Endothelial cell of umbilical vein (primary cell): ENCODE measurements at regions not wholly inside any gene's neighbourhood (a gene's known extent, or its start where the extent isn't known, plus 50 kb on each side); places are given as distances from the start of the nearest gene placed in this dataset.

Experiments
- BruUV-seq: library from RNA; stranded (reverse); fragments of 400-500 nt; replicated peaks from 2 replicates; lab custom pipeline; 2021; lab: Mats Ljungman, UMichigan
- CTCF ChIA-PET: fragments of 300-600, 350-600 bp; sonication (Branson Sonifier 250); formaldehyde crosslinking; loops from one replicate; lab custom pipeline; 2021; ENCODE audit warnings: antibody characterized with exemption, inconsistent platforms; lab: Charles Lee
- POLR2A ChIA-PET: fragments of 300-600, 350-600 bp; sonication (Branson Sonifier 250); formaldehyde crosslinking; loops from one replicate; lab custom pipeline; 2021; ENCODE audit warnings: antibody characterized with exemption, inconsistent platforms; lab: Charles Lee
- DNase-seq: peaks from one replicate; pipeline ENCODE4 v3.0.0-alpha.2; 2011; ENCODE audit warnings: low read depth, low spot score
- FAIRE-seq: peaks from 2 replicates; lab custom pipeline; 2011; peaks lifted over from hg19 to GRCh38; lab: Jason Lieb, UNC
- H2AFZ ChIP-seq: 2 replicates; pipeline ENCODE4 v1.6.0; 2012; ENCODE audit warnings: low read depth, low read length, control low read depth, inconsistent platforms
- H3K27ac ChIP-seq: 2 replicates; pipeline ENCODE4 v1.5.1; 2011; ENCODE audit warnings: low read depth, mild to moderate bottlenecking, control low read depth, low read length, moderate library complexity; ENCODE audit not compliant: insufficient read depth
- H3K27me3 ChIP-seq, 2 experiments: 2 replicates each; pipeline versions ENCODE4 v1.6.0 to v1.6.1; 2011; ENCODE audit warnings: low read length in 2 of 2, mixed read lengths in 1 of 2; ENCODE audit not compliant: control insufficient read depth in 2 of 2, insufficient read depth in 2 of 2
- H3K36me3 ChIP-seq, 2 experiments: 2 replicates in 1 of 2; 3 replicates in 1 of 2; pipeline ENCODE4 v1.5.1; 2011; ENCODE audit warnings: low read length in 2 of 2, mild to moderate bottlenecking in 1 of 2, moderate library complexity in 1 of 2; ENCODE audit not compliant: control insufficient read depth in 2 of 2, insufficient read depth in 2 of 2; ENCODE audit errors: extremely low read depth in 1 of 2
- H3K4me1 ChIP-seq: 3 replicates; pipeline ENCODE4 v1.5.1; 2011; ENCODE audit warnings: mild to moderate bottlenecking, low read length; ENCODE audit not compliant: control insufficient read depth, insufficient read depth; ENCODE audit errors: extremely low read depth
- H3K4me2 ChIP-seq: 2 replicates; pipeline ENCODE4 v1.6.1; 2011; ENCODE audit warnings: low read length, control low read depth, mixed read lengths; ENCODE audit not compliant: insufficient read depth
- H3K4me3 ChIP-seq, 3 experiments: fragments of 200-600 bp in 1 of 3; sonication (generic), shearing (Covaris generic) in 1 of 3; replicated peaks in 1 of 3; 2 replicates each; pipeline ENCODE4 v1.5.1; 2011 to 2016; ENCODE audit warnings: control low read depth in 3 of 3, low read length in 3 of 3, mild to moderate bottlenecking in 2 of 3, inconsistent platforms in 1 of 3, low read depth in 1 of 3, moderate library complexity in 1 of 3; ENCODE audit not compliant: insufficient read depth in 1 of 3
- H3K79me2 ChIP-seq: 2 replicates; pipeline ENCODE4 v1.6.0; 2012; ENCODE audit warnings: low read length, inconsistent platforms; ENCODE audit not compliant: control insufficient read depth, insufficient read depth
- H3K9ac ChIP-seq: replicated peaks from 2 replicates; pipeline ENCODE3; 2011; ENCODE audit warnings: low read length, control low read depth; ENCODE audit not compliant: insufficient read depth; ENCODE audit errors: extremely low read depth
- H3K9me1 ChIP-seq: replicated peaks from 3 replicates; pipeline ENCODE4 v1.6.0; 2011; ENCODE audit warnings: mild to moderate bottlenecking, low read length; ENCODE audit not compliant: control insufficient read depth, insufficient read depth; ENCODE audit errors: extremely low read depth
- H3K9me3 ChIP-seq: replicated peaks from 2 replicates; pipeline ENCODE4 v1.5.1; 2012; ENCODE audit warnings: low read length, inconsistent platforms; ENCODE audit not compliant: control insufficient read depth, insufficient read depth
- H4K20me1 ChIP-seq: replicated peaks from 2 replicates; pipeline ENCODE3; 2011; ENCODE audit warnings: mild to moderate bottlenecking, low read length; ENCODE audit not compliant: control insufficient read depth, insufficient read depth; ENCODE audit errors: extremely low read depth
- CTCF ChIP-seq, 2 donors: IDR thresholded peaks; 1 replicate in 1 of 2; 2 replicates in 1 of 2; pipeline ENCODE4 v1.5.1; 2011; ENCODE audit warnings: low read length in 2 of 2, mild to moderate bottlenecking in 2 of 2, moderate library complexity in 2 of 2, control low read depth in 1 of 2, inconsistent platforms in 1 of 2, low read depth in 1 of 2; ENCODE audit not compliant: insufficient read depth in 1 of 2; ENCODE audit errors: extremely low read depth in 1 of 2
- EZH2 ChIP-seq: IDR thresholded peaks from 2 replicates; pipeline ENCODE4 v1.6.1; 2012; ENCODE audit warnings: borderline replicate concordance, low read depth, mild to moderate bottlenecking, moderate library complexity, low read length, inconsistent platforms; ENCODE audit not compliant: severe bottlenecking
- FOS ChIP-seq: IDR thresholded peaks from 2 replicates; pipeline ENCODE4 v1.6.1; 2011; ENCODE audit warnings: mild to moderate bottlenecking, low read length, moderate library complexity, borderline replicate concordance; ENCODE audit not compliant: insufficient read depth
- GATA2 ChIP-seq: IDR thresholded peaks from 2 replicates; pipeline ENCODE4 v1.7.0; 2011; ENCODE audit warnings: low read depth, mild to moderate bottlenecking, moderate library complexity, mixed read lengths, low read length; ENCODE audit not compliant: insufficient read length, insufficient read depth
- JUN ChIP-seq: IDR thresholded peaks from 2 replicates; pipeline ENCODE4 v1.6.1; 2011; ENCODE audit warnings: borderline replicate concordance, low read depth; ENCODE audit not compliant: insufficient read length, insufficient read depth
- MYC ChIP-seq: IDR thresholded peaks from one replicate; pipeline ENCODE4 v1.6.1; 2011; ENCODE audit warnings: mild to moderate bottlenecking, low read depth, low read length
- POLR2A ChIP-seq: IDR thresholded peaks from 2 replicates; pipeline ENCODE4 v1.6.1; 2012; ENCODE audit warnings: low read depth, mild to moderate bottlenecking, control low read depth, low read length
- POLR2AphosphoS5 ChIP-seq: IDR thresholded peaks from 2 replicates; pipeline ENCODE4 v1.6.1; 2012; ENCODE audit warnings: low read depth, mild to moderate bottlenecking, control low read depth, low read length, moderate library complexity; ENCODE audit not compliant: insufficient read depth
- dilution Hi-C: fragments of 300-500 bp; cut with MboI; formaldehyde crosslinking; loops from one replicate; pipeline ENCODE4 v1.15.0; 2019; ENCODE audit warnings: low sequenced_read_pairs; ENCODE audit not compliant: extremely low pct_ligation_motif_present
- intact Hi-C: fragments of 100-400 bp; cut with micrococcal nuclease; formaldehyde crosslinking; loops from one replicate; pipeline ENCODE4 v1.10.0; 2022
- TF ChIP-seq, protein P1 (sequence below): IDR thresholded peaks from 2 replicates; pipeline ENCODE4 v1.6.1; 2011; ENCODE audit not compliant: insufficient read depth, insufficient read length

GRCh38 chr1:187079330-187079729 is 250.6 kb downstream of the PLA2G4A start:
- Histone ChIP-seq H3K4me3 (no peak overlapping the region), H3K27ac (no peak overlapping the region), H3K36me3 (no peaks in the 10 kb centered on the region), H3K9ac (no peak overlapping the region), H3K9me3 (no peaks in the 10 kb centered on the region), H2AFZ (no peak overlapping the region), H3K9me1 (no peaks in the 10 kb centered on the region), H3K27me3 (peaks cover 0 to 2% of the 10 kb centered on the region in 2 experiments), H3K4me2 (no peak overlapping the region), H3K79me2 (no peaks in the 10 kb centered on the region), H3K4me1 (no peaks in the 10 kb centered on the region), H4K20me1 (no peaks in the 10 kb centered on the region)
- no TSS peak for BruUV-seq
- POLR2A ChIA-PET: no interaction called here
- DNase-seq: no peak
- no peak for FAIRE-seq
- intact Hi-C loops: no loop called here
- CTCF ChIA-PET: no interaction called here
- TF ChIP-seq JUN (no peak), CTCF (IDR thresholded peaks at IDR 0.05; ENCODE audit: extremely low read depth in 1 of 2, insufficient read depth in 1 of 2, low read depth in 1 of 2, low read length in 2 of 2) (no peak), POLR2AphosphoS5 (no peak), MYC (no peak), FOS (no peak), GATA2 (no peak), POLR2A (no peak), EZH2 (no peak)
- TF ChIP-seq, protein P1, sequence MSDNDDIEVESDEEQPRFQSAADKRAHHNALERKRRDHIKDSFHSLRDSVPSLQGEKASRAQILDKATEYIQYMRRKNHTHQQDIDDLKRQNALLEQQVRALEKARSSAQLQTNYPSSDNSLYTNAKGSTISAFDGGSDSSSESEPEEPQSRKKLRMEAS: no peak
- dilution Hi-C loops: no loop called here
